Mesothelial cell of epicardium (in vitro differentiated cells): ENCODE measurements at regions not wholly inside any gene's neighbourhood (a gene's known extent, or its start where the extent isn't known, plus 50 kb on each side); places are given as distances from the start of the nearest gene placed in this dataset.

Experiments
- DNase-seq, 2 experiments: peaks; one replicate each; pipeline ENCODE4 v3.0.0; 2021; ENCODE audit warnings: low spot score in 2 of 2; ENCODE audit not compliant: unreplicated experiment in 2 of 2
- H3K27ac Mint-ChIP-seq: 2 replicates; pipeline ENCODE4 v1.8.0; 2021; ENCODE audit warnings: mixed read lengths
- H3K27me3 Mint-ChIP-seq: 2 replicates; pipeline ENCODE4 v1.8.0; 2021; ENCODE audit warnings: low read depth, mixed read lengths
- H3K36me3 Mint-ChIP-seq: 2 replicates; pipeline ENCODE4 v1.8.0; 2021; ENCODE audit warnings: mixed read lengths
- H3K4me1 Mint-ChIP-seq: 2 replicates; pipeline ENCODE4 v1.8.0; 2021; ENCODE audit warnings: mixed read lengths
- H3K4me3 Mint-ChIP-seq: 2 replicates; pipeline ENCODE4 v1.8.0; 2021; ENCODE audit warnings: mild to moderate bottlenecking, moderate library complexity, mixed read lengths
- H3K9me3 Mint-ChIP-seq: 2 replicates; pipeline ENCODE4 v1.8.0; 2021; ENCODE audit warnings: mixed read lengths
- CTCF ChIP-seq: fragments of 200-600 bp; sonication (generic); IDR thresholded peaks from one replicate; pipeline ENCODE4 v1.5.0; 2021; ENCODE audit warnings: antibody characterized with exemption; ENCODE audit not compliant: unreplicated experiment

- no peak for DNase-seq
- peaks cover 5% of the 10 kb centered on the region for H3K4me1 Mint-ChIP-seq
- TF ChIP-seq CTCF: no peak
- no peaks in the 10 kb centered on the region for H3K36me3 Mint-ChIP-seq
- H3K4me3 Mint-ChIP-seq: no peak overlapping the region
- no peak overlapping the region for H3K27ac Mint-ChIP-seq
- H3K9me3 Mint-ChIP-seq: no peaks in the 10 kb centered on the region
- peaks cover 11% of the 10 kb centered on the region for H3K27me3 Mint-ChIP-seq
Observed at GRCh38 chr6:132952031-132952867, 137.9 kb downstream of the RPS12 start.

GRCh38 chr6:132952986-132953385, 138.6 kb downstream of the RPS12 start:
- Mint-ChIP-seq H3K4me3 (no peak overlapping the region), H3K27ac (no peak overlapping the region)
- no peak for DNase-seq

GRCh38 chr6:132954222-132954621, 139.9 kb downstream of the RPS12 start:
- no peak for DNase-seq
- H3K4me3 Mint-ChIP-seq: no peak overlapping the region
- H3K36me3 Mint-ChIP-seq: no peaks in the 10 kb centered on the region
- peaks cover 24% of the 10 kb centered on the region for H3K27me3 Mint-ChIP-seq
- no peak overlapping the region for H3K27ac Mint-ChIP-seq
- H3K4me1 Mint-ChIP-seq: no peaks in the 10 kb centered on the region
- no peaks in the 10 kb centered on the region for H3K9me3 Mint-ChIP-seq
- TF ChIP-seq CTCF: no peak

More at GRCh38 chr6:132952986-132953385, 138.6 kb downstream of the RPS12 start:
- no peaks in the 10 kb centered on the region for H3K9me3 Mint-ChIP-seq
- peaks cover 16% of the 10 kb centered on the region for H3K27me3 Mint-ChIP-seq
- peaks cover 3% of the 10 kb centered on the region for H3K4me1 Mint-ChIP-seq
- no peak for TF ChIP-seq CTCF
- H3K36me3 Mint-ChIP-seq: no peaks in the 10 kb centered on the region

DNA sequence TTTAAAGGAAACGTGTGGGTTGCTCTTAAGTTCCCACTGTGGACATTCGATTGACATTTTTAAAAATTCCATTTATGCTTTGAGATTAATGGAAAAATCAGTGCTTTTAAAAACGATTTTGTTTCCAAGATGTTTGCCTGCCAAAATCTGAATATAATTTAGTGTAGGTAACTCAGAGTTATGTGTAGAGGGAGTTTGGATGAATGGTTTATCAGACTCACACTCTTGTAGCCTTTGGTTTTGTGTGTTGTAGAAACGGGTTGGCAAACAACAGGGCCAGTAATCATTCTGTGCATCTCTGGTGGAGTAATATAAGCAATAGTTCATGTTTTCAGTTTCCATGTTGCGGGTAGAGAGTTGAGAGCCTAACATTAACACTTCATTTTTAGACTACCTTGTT, 140.6 kb downstream of the RPS12 start:
- no peak for DNase-seq
- Mint-ChIP-seq H3K9me3 (no peaks in the 10 kb centered on the region), H3K27me3 (peaks cover 24% of the 10 kb centered on the region), H3K4me3 (no peak overlapping the region), H3K36me3 (no peaks in the 10 kb centered on the region), H3K4me1 (no peaks in the 10 kb centered on the region), H3K27ac (no peak overlapping the region)
- TF ChIP-seq CTCF: no peak

DNA sequence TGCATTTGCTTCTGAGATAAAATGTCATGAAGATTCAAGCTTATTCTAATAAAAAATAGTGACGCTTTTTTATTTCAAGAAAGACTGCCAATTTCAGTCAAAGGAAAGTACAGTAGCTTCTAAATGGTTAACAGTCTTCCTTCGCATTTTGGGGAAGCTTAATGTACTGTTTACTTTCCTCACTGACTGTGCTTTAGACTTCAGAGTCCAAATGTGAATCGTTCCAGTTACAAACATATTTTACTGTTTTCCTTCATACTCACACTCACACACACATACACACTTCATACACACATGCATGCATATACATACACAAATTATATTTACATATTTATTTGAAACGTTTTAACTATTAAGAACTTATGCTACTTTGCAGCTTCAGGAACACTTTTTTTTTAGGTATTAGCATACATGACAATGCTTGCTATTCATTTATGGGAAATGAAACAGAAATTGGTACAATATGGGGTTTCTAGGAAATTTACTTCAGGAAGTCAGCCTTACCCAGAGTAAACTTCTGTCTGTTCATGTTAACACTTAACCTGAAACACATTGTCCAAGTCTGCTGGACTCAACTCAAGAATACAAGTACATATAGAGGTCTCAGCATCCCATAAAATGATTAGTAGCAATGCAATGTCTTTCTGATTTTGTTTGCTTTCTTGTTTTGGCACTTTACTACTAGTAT, 145.4 kb downstream of the RPS12 start:
- DNase-seq: no peak
- Mint-ChIP-seq H3K4me3 (no peak overlapping the region), H3K4me1 (peaks cover 17% of the 10 kb centered on the region), H3K27ac (no peak overlapping the region), H3K36me3 (no peaks in the 10 kb centered on the region), H3K9me3 (peaks cover 4% of the 10 kb centered on the region), H3K27me3 (peaks cover 18% of the 10 kb centered on the region)
- no peak for TF ChIP-seq CTCF
